ENCODE measurements at regions not wholly inside any gene's neighbourhood (a gene's known extent, or its start where the extent isn't known, plus 50 kb on each side); places are given as distances from the start of the nearest gene placed in this dataset.

- no peak for TF ChIP-seq ZNF274 (IDR thresholded peaks at IDR 0.05; ENCODE audit: low read depth, low read length)
- TF ChIP-seq YY1 (IDR thresholded peaks at IDR 0.05; ENCODE audit: insufficient read depth, insufficient read length) = no peak
- TF ChIP-seq SUZ12 (IDR thresholded peaks at IDR 0.05; ENCODE audit: extremely low read depth, insufficient read depth, insufficient read length) = no peak
Measured at GRCh38 chr9:135004772-135005171, 82.7 kb upstream of the OLFM1 start.

Measured in NT2/D1 (cell line).